ENCODE measurements at regions not wholly inside any gene's neighbourhood (a gene's known extent, or its start where the extent isn't known, plus 50 kb on each side); places are given as distances from the start of the nearest gene placed in this dataset.

DNA sequence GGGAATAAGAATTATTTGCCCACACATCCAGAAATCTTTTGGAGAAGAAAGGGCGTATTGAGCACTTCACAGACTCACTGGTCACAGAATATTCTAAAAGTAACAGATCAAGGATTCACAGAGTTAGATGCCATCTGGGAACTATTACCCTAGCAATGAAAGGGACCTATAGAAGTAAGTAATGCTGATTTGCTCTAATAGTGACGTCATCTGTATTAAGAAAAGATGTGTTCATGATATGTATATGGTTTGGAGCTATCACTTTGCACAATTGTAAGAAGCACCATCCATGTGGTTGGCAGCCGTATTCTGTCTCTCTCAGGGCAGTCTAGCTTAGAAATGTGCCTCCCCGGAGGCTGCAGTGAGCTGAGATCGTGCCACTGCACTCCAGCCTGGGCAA lies 52.8 kb upstream of the SV2C start:
- DNase-seq, result no peak

DNA sequence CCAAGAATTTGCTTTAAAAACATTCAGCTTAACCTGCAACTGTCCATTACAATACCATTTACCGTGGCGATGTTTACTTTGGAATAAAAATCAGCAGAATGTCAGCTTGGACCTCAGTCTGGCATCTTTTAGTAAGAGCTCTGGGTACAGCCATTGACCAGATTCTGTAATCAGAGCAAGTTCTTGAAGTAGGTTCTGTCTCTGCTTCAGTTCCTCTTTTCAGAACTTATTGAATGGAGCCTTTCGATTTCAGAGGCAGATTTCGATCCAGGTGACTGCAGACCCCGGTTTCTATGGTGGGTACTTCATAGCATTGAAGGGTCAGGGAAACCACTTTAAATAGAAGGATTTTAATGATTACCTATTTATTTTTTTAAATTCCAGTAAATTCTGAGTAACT lies 53.4 kb upstream of the SV2C start:
- DNase-seq, result no peak

DNA sequence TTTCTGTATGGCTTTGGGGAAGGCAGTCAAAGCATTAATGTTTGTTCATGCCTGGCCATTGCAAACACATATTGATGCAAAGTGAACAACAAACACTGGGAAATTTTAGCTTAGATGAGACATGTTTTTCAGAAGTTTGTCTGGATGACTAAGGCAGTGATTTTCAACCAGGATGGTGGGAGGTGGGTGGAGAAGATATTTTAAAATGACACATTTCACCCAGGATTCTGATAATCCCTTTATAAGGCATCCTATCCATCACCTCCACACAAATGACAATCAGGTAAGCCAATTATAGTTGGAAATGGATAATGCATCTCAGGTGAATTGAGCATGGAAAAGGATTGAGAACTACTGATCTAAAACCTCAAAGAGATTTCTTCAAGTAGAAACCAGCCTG lies 57.4 kb upstream of the SV2C start:
- no peak for DNase-seq

DNA sequence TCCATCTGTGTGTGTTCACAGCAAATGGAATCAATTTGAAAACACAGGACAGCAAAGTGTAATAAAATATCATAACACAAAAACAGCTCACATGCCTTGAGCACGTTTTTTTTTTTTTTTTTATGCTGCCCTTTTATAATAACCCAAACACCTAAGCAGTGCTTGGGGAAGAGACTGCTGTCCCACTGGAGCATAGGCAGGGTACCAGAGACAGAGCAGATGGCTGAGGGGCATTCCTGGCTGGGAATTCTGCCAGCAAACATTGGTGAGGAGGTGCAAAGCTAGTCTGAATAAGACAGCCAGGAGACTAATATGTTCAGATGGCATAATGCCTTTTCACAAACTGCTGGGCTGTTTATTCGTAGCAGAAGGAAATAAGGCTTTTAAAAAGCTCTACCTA lies 58.1 kb upstream of the SV2C start:
- no peak for DNase-seq

DNA sequence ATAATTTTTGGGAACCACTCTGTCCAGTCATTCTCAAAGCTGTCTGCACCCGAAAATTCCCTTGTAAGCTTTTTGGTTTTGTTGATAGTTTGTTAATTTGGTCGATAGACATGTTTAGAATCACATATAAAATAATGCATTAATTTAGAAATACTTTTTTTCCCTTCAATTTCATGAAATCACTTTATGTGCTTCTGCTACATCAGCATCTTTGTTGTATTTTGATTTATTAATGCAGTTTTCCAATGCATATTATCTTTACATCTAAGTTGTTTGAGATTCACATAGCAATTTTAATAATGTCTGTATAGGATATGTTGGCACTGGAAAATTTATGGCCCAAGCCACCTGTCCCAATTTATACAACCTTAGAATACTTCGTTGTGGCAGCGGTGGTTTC lies 60.6 kb upstream of the SV2C start:
- no peak for DNase-seq

DNA sequence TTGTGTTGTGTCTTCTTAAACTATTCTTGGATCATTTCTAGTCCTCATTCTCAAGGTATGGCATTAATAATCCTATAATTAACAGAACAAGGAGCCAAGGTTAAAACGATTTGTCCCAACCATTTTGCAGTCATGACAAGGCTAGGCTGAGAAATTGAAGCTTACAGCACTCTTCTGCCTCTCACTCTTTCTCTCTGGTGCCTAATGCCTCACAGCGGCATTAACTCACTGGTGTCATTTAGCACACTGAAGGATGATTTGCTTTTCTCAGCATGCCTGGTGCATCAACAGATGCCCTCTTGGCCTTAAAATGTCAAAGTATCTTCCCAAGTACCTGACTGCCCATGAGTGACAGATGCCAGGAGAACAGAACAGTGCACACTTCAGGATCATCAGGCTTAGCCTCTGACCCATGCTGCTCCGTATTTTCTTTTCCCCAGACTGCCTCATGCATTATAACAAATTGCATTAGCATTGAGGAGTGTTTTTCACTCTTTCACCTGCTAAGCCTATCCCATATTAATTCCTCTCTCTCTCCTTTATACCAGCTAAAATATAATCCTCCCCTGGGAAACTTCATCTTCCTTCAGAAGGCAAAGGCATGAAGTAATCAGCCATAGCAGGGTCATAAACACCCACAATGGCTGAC lies 61.1 kb upstream of the SV2C start:
- DNase-seq, result no peak

DNA sequence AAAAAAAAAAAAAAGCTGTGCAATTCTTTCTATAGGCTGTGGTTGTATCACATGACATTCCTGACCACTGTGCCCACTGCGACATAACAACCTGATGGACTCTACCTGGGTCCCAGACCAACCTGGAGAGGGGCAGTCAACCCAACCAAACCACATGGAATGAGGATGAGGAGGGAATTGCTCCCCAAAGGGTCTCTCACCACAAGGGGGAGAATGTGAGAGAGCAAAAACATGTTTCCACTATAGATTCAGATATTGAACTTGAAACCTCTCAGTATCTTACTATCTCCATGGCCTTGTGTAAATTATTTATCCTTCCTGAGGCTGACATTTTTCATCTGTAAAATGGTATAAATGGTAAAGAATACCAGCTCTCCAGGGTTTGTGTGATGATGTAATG lies 66.9 kb upstream of the SV2C start:
- no peak for DNase-seq

DNA sequence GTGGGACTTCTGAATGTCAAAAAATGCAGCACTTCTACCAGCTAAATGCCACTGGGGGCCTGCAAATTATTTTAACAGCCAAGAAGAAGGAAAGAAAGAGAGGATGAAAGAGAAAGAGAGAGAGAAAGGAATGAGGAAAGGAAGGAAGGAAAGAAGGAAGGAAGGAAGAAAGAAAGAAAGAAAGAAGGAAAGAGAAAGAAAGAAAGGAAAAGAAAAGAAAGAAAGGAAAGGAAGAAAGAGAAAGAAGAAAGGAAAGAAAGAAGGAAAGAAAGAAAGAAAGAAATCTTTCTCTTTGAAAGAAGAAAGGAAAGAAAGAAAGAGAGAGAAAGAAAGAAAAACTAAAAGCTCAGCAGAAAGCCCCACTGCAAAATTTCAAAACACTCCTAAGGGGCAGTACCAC lies 69.2 kb upstream of the SV2C start:
- no peak for DNase-seq

DNA sequence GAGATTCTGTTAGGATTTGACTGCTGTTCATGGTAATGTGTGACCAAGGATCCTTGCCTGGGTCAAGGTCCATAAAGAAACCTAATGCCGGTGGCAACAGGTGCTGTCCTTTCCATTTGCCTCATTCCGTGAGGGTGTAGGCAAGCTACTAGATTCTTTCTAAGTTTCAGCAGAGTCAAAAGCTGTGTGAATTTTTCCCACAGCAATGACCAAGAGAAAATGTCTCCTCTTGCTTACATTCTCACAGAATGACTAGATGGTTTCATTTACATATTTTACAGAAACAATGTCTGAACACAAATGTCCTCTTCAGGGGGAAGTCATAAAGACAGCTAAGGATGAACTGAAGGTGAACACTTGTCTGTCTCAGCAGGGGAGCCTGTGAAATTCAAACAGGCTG lies 75.3 kb upstream of the SV2C start:
- DNase-seq, result no peak

DNA sequence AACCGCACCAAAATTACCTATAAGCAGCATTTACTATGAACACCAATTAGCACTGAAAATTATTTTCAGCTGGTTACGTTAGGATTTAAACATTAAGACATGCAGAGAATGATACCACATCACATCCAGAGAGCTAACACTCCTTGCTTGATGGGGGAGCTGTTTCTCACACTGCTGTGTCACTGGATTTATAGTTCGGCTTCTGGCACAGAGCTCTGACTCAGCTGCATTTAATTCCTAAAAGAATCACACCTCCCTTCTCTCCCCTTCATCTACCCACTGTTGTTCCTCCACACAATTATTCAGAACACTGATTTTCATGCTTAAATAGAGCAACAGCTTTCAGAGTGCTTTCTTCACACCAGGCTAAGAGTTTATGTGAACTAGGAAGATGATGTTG lies 82.6 kb upstream of the SV2C start:
- no peak for DNase-seq

DNA sequence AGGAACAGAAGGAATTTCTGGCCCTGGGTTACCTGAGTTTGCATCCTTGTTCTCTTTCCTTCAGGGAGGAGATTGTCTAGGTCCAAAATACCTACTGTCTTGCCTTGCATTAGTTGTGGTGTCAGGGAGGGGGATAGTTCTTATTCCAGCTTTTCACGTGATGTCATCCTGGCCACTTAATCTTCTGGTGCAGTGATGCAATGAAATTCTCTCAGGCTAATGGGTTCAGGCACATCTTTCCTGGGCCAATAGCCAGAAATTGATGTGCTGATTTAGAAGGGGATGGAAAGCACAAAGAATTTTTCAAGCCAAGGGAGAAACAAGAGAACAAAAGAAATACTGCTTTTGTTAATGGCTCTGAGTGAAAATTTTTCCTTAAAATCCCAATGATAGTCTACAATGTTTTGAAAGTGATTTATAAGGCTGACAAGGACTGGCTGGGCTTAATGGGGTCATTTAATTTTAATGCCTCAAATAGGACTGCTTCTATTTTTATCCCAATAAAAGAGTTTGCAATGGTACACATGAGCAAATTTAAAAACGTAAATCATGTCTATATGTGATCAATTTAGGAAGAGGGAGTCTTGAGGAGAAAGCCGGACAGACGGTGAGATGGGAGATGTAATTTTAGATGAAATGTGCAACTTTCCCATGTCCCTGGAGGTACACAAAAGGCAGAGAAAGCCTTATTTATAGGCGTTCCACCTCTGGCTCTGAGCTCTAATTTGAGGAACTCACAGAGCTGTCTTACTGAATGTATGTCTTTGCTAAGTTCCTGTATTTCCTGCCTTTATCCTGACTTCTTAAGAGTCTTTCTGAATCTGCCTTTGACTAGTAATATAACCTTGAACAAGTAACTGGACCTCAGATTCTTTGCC lies 89.3 kb upstream of the SV2C start:
- DNase-seq, result no peak

DNA sequence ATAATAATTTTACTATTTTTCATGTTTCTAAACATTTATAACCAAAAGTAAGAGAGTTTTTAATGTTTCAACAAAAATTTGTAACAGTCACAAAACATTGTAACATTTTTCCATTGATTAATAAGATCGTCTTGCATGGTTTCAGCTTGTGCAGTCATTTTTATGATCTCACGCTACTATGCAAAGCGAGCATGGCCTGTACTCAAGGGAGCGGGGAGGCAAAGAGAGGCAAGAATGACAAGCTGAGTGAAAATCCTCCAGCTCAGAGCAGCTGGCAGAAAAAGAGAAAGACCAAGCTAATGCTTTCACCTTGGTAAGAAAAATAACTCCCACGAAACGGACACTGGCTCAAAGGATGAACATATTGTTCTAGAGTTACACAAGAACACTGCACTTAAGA lies 90.0 kb upstream of the SV2C start:
- DNase-seq, result no peak

DNA sequence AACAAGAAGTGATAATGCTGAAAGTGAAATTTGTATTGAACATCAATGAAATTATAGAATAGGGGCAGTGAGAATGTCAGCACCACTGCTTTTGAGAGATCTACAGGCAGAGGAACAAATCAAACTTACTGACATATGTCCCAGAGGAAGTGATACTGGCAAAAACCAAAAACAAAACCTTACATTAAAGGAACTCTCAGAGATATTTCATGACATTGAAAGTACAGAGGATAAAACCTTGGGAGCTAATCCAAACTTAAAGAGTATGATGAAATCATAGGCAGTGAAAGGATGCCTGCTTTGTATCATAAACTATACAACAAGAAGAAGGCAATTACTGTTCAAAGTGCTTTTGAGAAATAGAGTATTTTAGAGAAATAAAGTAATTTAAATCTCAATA lies 90.4 kb upstream of the SV2C start:
- DNase-seq, result no peak

DNA sequence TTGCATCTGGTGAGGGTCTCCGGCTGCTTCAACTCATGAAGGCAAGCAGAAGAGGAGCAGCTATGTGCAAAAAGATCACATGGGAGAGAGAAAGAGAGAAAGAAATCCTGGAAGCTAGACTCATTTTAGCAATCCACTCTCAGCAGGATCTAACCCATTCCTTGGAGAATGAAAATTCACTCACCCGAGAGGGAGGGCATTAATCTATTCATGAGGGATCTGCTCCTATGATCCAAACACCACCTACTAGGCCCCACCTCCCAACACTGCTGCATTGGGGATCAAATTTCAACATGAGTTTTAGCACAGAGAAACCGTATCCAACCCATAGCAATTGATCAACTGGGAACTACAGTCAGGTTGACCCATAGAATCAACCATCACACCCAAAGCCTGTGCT lies 98.1 kb upstream of the SV2C start:
- no peak for DNase-seq

DNA sequence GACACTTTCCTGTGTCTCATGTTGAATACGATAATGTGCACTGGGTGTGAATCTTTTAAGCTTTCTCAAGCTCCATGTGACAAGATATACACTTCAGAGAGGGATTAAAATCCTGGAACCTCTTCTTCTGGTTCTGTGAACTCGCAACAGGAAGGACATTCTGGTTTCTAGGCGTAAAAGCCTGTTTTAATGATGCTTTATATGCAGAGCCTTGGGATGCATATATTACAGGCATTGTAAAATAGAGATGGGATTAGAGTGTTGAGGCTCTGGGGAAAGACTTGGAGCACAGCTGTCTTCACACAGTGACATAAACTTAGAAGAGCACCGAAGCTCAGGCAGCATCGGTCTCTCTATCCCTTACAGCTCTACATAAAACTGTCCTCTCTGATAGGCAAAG lies 107.7 kb upstream of the SV2C start:
- no peak for DNase-seq

DNA sequence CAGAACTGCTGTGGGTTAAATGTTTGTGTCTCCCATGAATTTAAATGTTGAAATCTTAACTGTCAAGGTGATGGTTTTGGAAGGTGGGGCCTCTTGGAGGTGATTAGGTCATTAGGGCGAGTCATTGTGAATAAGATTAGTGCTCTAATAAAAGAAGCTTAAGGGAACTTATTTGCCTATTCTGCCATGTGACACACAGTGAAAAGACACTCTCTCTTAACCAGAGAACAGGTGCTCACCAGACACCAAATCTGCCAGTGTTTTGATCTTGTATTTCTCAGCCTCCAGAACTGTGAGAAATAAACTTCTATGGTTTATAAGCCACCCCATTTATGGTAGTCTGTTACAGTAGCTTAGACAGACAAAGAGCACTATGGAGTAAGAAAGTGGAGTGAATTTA lies 117.9 kb upstream of the SV2C start:
- DNase-seq, result no peak

DNA sequence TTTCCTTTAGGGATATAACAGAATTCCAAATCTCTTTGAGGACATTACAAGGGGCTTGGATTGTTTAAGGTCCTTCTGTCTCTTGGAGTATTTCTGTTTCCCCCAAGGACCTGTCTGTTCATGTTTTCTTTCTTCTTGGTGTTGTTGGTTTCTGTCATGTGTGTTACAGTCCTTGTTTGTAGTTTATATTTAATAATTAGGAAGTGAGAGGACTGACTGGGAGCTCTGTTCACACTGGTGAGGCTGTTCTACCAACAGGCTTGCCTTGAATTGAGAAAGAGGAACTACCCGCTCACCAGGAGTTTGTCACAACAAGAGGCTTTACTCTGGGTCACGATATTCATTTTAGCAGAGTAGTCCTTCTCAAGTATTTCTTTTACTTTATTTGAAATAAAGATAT lies 119.2 kb upstream of the SV2C start:
- no peak for DNase-seq

DNA sequence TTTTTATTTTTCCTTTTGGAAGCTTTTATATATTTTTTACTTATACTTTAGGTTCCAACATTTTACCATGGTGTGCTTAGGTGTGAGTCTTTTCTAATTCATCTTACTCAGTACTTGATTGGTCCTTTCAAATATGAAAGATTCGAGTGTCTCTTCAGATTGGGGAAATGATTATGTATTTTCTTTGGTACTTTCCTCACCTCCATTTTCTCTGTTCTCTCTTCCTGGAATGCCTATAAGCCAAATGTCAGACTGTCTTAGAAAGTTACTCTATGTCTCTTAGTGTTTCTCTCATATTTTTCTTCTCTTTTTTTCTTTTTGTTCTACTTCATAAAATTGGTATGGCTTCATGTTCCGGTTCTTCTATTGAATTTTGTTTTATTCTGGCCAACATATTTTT lies 119.6 kb upstream of the SV2C start:
- no peak for DNase-seq

DNA sequence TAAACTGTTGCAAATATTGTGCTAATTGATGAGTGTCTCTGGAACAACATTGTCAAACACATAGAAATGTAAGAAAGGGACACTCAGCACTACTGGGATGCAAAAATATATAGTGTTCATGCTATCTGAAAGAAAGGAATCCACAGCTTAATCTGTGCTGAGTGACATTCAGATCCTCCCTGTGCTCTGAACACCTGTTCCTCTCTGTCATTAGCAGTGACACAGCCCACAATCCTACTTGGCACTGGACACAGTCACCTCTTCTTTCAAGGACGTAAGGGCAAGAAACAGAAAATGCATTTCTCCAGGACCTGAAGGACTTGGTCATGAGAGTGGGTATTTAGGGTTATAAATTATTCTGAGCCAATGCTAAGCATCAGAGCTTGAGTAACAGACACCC lies 121.4 kb upstream of the SV2C start:
- DNase-seq, result no peak

DNA sequence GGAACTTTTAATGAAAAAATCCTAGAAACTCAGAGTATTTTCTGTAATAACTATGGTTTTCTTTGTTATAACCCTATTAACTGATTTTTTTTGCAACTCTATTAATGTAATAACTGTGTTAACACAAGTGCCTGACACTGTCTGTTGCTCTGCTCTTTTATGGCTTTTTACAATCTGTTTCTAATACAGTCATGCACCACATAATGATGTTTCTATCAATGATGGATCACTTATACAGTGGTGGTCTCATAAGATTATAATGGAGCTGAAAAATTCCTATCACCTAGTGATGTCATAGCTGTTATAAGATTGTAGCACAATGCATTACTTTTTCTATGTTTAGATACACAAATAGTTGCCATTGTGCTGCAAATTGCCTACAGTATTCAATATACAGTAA lies 123.1 kb upstream of the SV2C start:
- DNase-seq, result no peak

DNA sequence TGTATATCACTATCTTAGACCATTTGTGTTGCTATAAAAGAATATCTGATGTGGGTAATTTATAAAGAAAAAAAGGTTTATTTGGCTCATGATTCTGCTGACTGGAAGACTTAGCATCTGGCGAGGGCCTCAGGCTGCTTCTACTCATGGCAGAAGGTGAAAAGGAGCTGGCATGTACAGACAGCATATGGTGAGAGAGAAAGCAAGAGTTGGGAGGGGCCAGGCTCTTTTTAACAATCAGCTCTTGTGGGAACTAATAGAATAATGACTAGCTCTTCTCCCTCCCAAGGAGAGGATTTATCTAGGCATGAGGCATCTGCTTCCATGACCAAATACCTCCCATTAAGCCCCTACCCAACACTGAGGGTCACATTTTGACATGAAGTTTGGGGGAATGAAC lies 130.2 kb upstream of the SV2C start:
- DNase-seq, result no peak

DNA sequence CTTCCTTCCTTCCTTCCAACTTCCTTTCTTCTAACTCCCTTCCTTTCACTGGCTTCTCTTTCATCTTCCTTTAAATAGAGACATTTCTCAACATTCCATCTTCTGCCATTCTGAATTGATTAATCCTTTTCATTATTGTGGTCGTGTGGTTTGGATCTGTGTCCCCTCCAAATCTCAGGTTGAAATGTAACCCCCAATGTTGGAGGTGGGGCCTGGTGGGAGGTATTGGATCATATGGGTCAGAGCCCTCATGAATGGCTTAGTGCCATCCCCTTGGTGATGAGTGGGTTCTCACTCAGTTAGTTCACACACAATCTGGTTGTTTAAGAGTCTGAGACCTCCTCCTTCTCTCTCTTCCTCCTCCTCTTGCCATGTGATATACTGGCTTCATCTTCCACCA lies 130.9 kb upstream of the SV2C start:
- no peak for DNase-seq

DNA sequence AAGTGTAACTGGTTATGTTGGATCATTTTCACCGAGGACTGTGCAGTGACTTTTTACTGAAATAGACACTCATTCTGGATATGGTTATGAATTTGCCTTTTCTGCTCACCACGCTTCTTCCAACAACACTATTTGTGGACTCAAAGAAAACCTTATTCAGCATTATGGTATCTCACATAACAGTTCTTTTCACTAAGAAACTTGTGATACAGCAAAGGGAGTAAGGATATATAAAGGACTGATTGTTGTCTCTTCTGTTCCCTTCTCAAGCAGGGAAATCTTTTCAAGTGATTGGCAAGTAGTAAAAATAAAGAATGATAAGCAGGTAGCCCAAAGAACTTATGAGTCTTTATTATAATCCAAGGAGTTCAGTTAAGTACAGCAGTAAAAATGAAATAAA lies 131.5 kb upstream of the SV2C start:
- no peak for DNase-seq

DNA sequence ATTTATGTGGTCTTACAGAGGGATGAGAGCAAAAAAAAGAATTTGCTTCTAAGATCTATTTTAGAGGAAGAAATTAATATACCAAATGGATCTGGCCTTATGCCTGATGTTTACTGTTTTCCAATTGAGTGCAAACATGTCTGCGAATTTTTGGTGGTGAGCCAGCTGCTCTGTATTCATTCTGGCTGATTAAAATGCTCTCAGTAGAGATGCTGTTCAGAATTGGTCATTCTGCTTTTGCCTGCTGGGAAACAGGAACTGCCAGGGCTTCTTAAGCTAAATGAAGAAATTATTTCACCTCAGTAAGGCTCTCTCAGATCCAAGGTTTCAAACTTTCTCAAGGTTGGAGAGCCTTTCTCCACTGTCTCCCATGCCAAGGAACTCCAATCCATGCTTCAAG lies 132.0 kb upstream of the SV2C start:
- no peak for DNase-seq
